ENCODE measurements at regions not wholly inside any gene's neighbourhood (a gene's known extent, or its start where the extent isn't known, plus 50 kb on each side); places are given as distances from the start of the nearest gene placed in this dataset.

DNA sequence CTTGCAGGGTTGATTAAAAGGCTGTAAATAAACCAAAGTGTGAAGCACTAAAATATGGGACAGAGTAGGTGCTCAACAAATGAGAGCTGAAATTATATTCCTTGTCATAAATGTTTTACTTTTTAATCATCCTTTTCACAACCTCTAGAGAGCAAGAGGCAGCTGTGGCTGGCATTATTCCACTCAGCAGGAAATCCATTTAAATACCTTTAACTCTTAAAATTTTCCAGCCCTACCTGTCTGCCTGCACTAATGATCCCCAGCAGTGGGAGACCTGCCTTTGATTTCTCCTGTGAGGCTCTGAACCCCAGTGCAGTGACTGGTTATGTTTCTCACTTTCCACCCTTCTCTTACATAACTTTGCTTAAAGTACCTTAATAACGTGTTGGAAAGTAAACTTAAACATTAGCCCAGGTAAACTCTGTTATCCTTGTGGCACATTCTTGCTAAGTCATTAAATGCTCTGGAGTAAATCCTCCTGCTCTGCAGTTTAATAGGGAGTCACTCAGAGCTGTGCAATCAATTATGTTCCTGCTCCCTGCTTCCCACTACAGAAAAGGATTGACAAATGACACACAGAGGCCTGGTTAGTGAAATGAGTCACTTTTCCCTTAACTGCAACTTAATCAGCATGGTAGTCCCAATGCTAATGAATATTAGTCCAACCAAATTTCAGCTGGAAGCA, 755.7 kb upstream of the USP15 start:
- no peak for TF ChIP-seq CTCF (IDR thresholded peaks at IDR 0.05; ENCODE audit: low read depth, low read length)
- no peak for TF ChIP-seq EZH2phosphoT487 (IDR thresholded peaks at IDR 0.05; ENCODE audit: low read depth)

All from OCI-LY3 (cell line).